ENCODE measurements at regions not wholly inside any gene's neighbourhood (a gene's known extent, or its start where the extent isn't known, plus 50 kb on each side); places are given as distances from the start of the nearest gene placed in this dataset.

GRCh38 chr13:53691417-53691816 is 662.8 kb downstream of the OLFM4 start:
- H3K4me3 ChIP-seq (ENCODE audit: low read depth, low read length): no peak overlapping the region
- in situ Hi-C loops (cut with HindIII; ENCODE audit: low sequenced_read_pairs): no loop called here
- no peak for TF ChIP-seq CTCF (IDR thresholded peaks at IDR 0.05; ENCODE audit: low read depth, low read length)
- no peak for DNase-seq (ENCODE audit: low read depth, low spot score)

GRCh38 chr13:53694814-53695532 is 666.4 kb downstream of the OLFM4 start:
- no peak for TF ChIP-seq CTCF (IDR thresholded peaks at IDR 0.05; ENCODE audit: low read depth, low read length)
- H3K4me3 ChIP-seq (ENCODE audit: low read depth, low read length): no peak overlapping the region
- DNase-seq (ENCODE audit: low read depth, low spot score): no peak
- in situ Hi-C loops (cut with HindIII; ENCODE audit: low sequenced_read_pairs): no loop called here

GRCh38 chr13:53703371-53704080 is 674.9 kb downstream of the OLFM4 start:
- TF ChIP-seq CTCF (IDR thresholded peaks at IDR 0.05; ENCODE audit: low read depth, low read length): no peak
- no peak overlapping the region for H3K4me3 ChIP-seq (ENCODE audit: low read depth, low read length)
- no peak for DNase-seq (ENCODE audit: low read depth, low spot score)
- in situ Hi-C loops (cut with HindIII; ENCODE audit: low sequenced_read_pairs): no loop called here

GRCh38 chr13:53719281-53719680 is 690.7 kb downstream of the OLFM4 start:
- H3K4me3 ChIP-seq (ENCODE audit: low read depth, low read length): no peak overlapping the region
- no peak for DNase-seq (ENCODE audit: low read depth, low spot score)
- TF ChIP-seq CTCF (IDR thresholded peaks at IDR 0.05; ENCODE audit: low read depth, low read length): no peak
- in situ Hi-C loops (cut with HindIII; ENCODE audit: low sequenced_read_pairs): no loop called here

GRCh38 chr13:53732664-53733063 is 704.1 kb downstream of the OLFM4 start:
- in situ Hi-C loops (cut with HindIII; ENCODE audit: low sequenced_read_pairs): no loop called here
- no peak overlapping the region for H3K4me3 ChIP-seq (ENCODE audit: low read depth, low read length)
- DNase-seq (ENCODE audit: low read depth, low spot score): no peak
- no peak for TF ChIP-seq CTCF (IDR thresholded peaks at IDR 0.05; ENCODE audit: low read depth, low read length)

- no peak for TF ChIP-seq CTCF (IDR thresholded peaks at IDR 0.05; ENCODE audit: low read depth, low read length)
- no peak for DNase-seq (ENCODE audit: low read depth, low spot score)
- in situ Hi-C loops (cut with HindIII; ENCODE audit: low sequenced_read_pairs): no loop called here
- H3K4me3 ChIP-seq (ENCODE audit: low read depth, low read length): no peak overlapping the region
Observed at GRCh38 chr13:53743906-53744305, 715.3 kb downstream of the OLFM4 start.
